ENCODE measurements at regions not wholly inside any gene's neighbourhood (a gene's known extent, or its start where the extent isn't known, plus 50 kb on each side); places are given as distances from the start of the nearest gene placed in this dataset.
A peak's percentile ranks its signal among the peaks of the same experiment; 100 is the strongest.

- DNase-seq = no peak
Observed at GRCh38 chr20:7426890-7427496, 513.3 kb downstream of the HAO1 start.

- DNase-seq = no peak
Observed at GRCh38 chr20:7428946-7429345, 511.3 kb downstream of the HAO1 start.

GRCh38 chr20:7432612-7433011, 507.6 kb downstream of the HAO1 start:
- DNase-seq = no peak

- no peak for DNase-seq
Observed at GRCh38 chr20:7437311-7437710, 502.9 kb downstream of the HAO1 start.

- no peak for DNase-seq
Observed at GRCh38 chr20:7449269-7449668, 491.0 kb downstream of the HAO1 start.

- no peak for DNase-seq
Observed at GRCh38 chr20:7452890-7453289, 487.4 kb downstream of the HAO1 start.

- DNase-seq = no peak
Observed at GRCh38 chr20:7454047-7454446, 486.2 kb downstream of the HAO1 start.

GRCh38 chr20:7458459-7458858, 481.8 kb downstream of the HAO1 start:
- DNase-seq = no peak

- no peak for DNase-seq
Observed at GRCh38 chr20:7459083-7459482, 481.2 kb downstream of the HAO1 start.

GRCh38 chr20:7463290-7463689, 477.0 kb downstream of the HAO1 start:
- no peak for DNase-seq

- DNase-seq = peak; percentile 3
Observed at GRCh38 chr20:7470912-7471311, 469.3 kb downstream of the HAO1 start.

GRCh38 chr20:7490288-7490687, 450.0 kb downstream of the HAO1 start:
- DNase-seq = no peak

- no peak for DNase-seq
Observed at GRCh38 chr20:7492257-7492656, 448.0 kb downstream of the HAO1 start.

- DNase-seq = no peak
Observed at GRCh38 chr20:7493311-7493710, 446.9 kb downstream of the HAO1 start.

GRCh38 chr20:7496394-7496991, 443.8 kb downstream of the HAO1 start:
- no peak for DNase-seq

GRCh38 chr20:7497985-7498384, 442.3 kb downstream of the HAO1 start:
- DNase-seq = no peak

- DNase-seq = no peak
Observed at GRCh38 chr20:7499201-7499600, 441.1 kb downstream of the HAO1 start.

- no peak for DNase-seq
Observed at GRCh38 chr20:7500231-7500663, 440.0 kb downstream of the HAO1 start.

- no peak for DNase-seq
Observed at GRCh38 chr20:7503501-7503900, 436.8 kb downstream of the HAO1 start.

- no peak for DNase-seq
Observed at GRCh38 chr20:7505152-7505834, 435.0 kb downstream of the HAO1 start.

GRCh38 chr20:7505835-7506221, 434.4 kb downstream of the HAO1 start:
- DNase-seq = no peak

- no peak for DNase-seq
Observed at GRCh38 chr20:7516621-7517111, 423.6 kb downstream of the HAO1 start.

- DNase-seq = no peak
Observed at GRCh38 chr20:7520361-7520760, 419.9 kb downstream of the HAO1 start.

- DNase-seq = no peak
Observed at GRCh38 chr20:7523288-7523687, 417.0 kb downstream of the HAO1 start.

All from hematopoietic multipotent progenitor cell treated with erythropoietin and hydrocortisone succinate and interleukin-3 and kit ligand, for 4 days (in vitro differentiated cells).